MCF 10A (cell line): ENCODE measurements at regions not wholly inside any gene's neighbourhood (a gene's known extent, or its start where the extent isn't known, plus 50 kb on each side); places are given as distances from the start of the nearest gene placed in this dataset.
A peak's percentile ranks its signal among the peaks of the same experiment; 100 is the strongest.

Experiments used
- BruUV-seq: library from RNA; stranded (reverse); fragments of 400-500 nt; replicated peaks from 2 replicates; lab custom pipeline; 2021; lab: Mats Ljungman, UMichigan
- CTCF ChIA-PET: fragments of 300-600 bp; sonication (Branson Sonifier 250); formaldehyde crosslinking; extraction: SDS; loops from one replicate; lab custom pipeline; 2021; ENCODE audit warnings: antibody characterized with exemption, inconsistent platforms; lab: Yijun Ruan, JAX
- POLR2A ChIA-PET: fragments of 300-600, 350-650 bp; sonication (Branson Sonifier 250); formaldehyde crosslinking; extraction: SDS; loops from one replicate; lab custom pipeline; 2020; ENCODE audit warnings: antibody characterized with exemption, inconsistent platforms; lab: Yijun Ruan, JAX
- DNase-seq: peaks from one replicate; pipeline ENCODE4 v3.0.0-alpha.2; 2018; ENCODE audit not compliant: unreplicated experiment
- H3K27ac Mint-ChIP-seq: one replicate; pipeline ENCODE4 v1.8.0; 2022; ENCODE audit warnings: mild to moderate bottlenecking, low read depth, mixed read lengths; ENCODE audit not compliant: unreplicated experiment
- H3K27me3 Mint-ChIP-seq: one replicate; pipeline ENCODE4 v1.8.0; 2022; ENCODE audit warnings: mixed read lengths; ENCODE audit not compliant: insufficient read depth, unreplicated experiment
- H3K36me3 Mint-ChIP-seq: one replicate; pipeline ENCODE4 v1.8.0; 2022; ENCODE audit warnings: mild to moderate bottlenecking, moderate library complexity, mixed read lengths; ENCODE audit not compliant: insufficient read depth, unreplicated experiment
- H3K4me1 Mint-ChIP-seq: one replicate; pipeline ENCODE4 v1.8.0; 2022; ENCODE audit warnings: mixed read lengths; ENCODE audit not compliant: insufficient read depth, unreplicated experiment
- H3K4me3 Mint-ChIP-seq: one replicate; pipeline ENCODE4 v1.8.0; 2022; ENCODE audit warnings: mild to moderate bottlenecking, moderate library complexity, mixed read lengths; ENCODE audit not compliant: unreplicated experiment
- H3K9me3 Mint-ChIP-seq: one replicate; pipeline ENCODE4 v1.8.0; 2022; ENCODE audit warnings: mixed read lengths; ENCODE audit not compliant: unreplicated experiment
- CTCF ChIP-seq: fragments of 200-600 bp; IDR thresholded peaks from one replicate; pipeline ENCODE4 v1.8.0; 2022; ENCODE audit warnings: antibody characterized with exemption, mild to moderate bottlenecking; ENCODE audit not compliant: unreplicated experiment
- intact Hi-C: fragments of 100-400 bp; cut with micrococcal nuclease; formaldehyde crosslinking; loops from 2 replicates; pipeline ENCODE4 v1.14.1; 2022

GRCh38 chr20:22791396-22791795 lies 207.0 kb upstream of the FOXA2 start:
- H3K4me1 Mint-ChIP-seq = peaks cover 32% of the 10 kb centered on the region
- no peak overlapping the region for H3K4me3 Mint-ChIP-seq
- H3K36me3 Mint-ChIP-seq = no peaks in the 10 kb centered on the region
- no peaks in the 10 kb centered on the region for H3K27me3 Mint-ChIP-seq
- ChIA-PET POLR2A (interaction anchor here (0.7 to 2.4 kb wide), 5 partner anchors 11 to 567 kb away, joined by 3 to 12 read pairs (median 4); no protein-coding TSS in a partner anchor), CTCF (interaction anchor here (0.6 to 2.6 kb wide), 4 partner anchors 10 to 32 kb away, joined by 3 to 15 read pairs (median 5); no protein-coding TSS in a partner anchor)
- no peaks in the 10 kb centered on the region for H3K9me3 Mint-ChIP-seq
- no TSS peak for BruUV-seq
- no peak for DNase-seq
- H3K27ac Mint-ChIP-seq = no peak overlapping the region
- intact Hi-C loops = no loop called here
- TF ChIP-seq CTCF = no peak

GRCh38 chr20:22791877-22792525 lies 207.6 kb upstream of the FOXA2 start:
- no TSS peak for BruUV-seq
- Mint-ChIP-seq H3K4me3 (no peak overlapping the region), H3K36me3 (no peaks in the 10 kb centered on the region), H3K27me3 (no peaks in the 10 kb centered on the region), H3K27ac (no peak overlapping the region), H3K9me3 (no peaks in the 10 kb centered on the region), H3K4me1 (peaks cover 35% of the 10 kb centered on the region)
- CTCF ChIA-PET = interaction anchor here (0.7 to 2.6 kb wide), 4 partner anchors 11 to 56 kb away, joined by 3 to 15 read pairs (median 5); no protein-coding TSS in a partner anchor
- intact Hi-C loops = no loop called here
- POLR2A ChIA-PET = interaction anchor here (0.7 to 2.4 kb wide), 4 partner anchors 16 to 566 kb away, joined by 3 to 12 read pairs (median 4); no protein-coding TSS in a partner anchor
- peak; percentile 65 for DNase-seq
- TF ChIP-seq CTCF = no peak

GRCh38 chr20:22794200-22794599 lies 209.8 kb upstream of the FOXA2 start:
- ChIA-PET POLR2A (interaction anchor here (0.7 to 4.2 kb wide), 9 partner anchors 11 to 563 kb away, joined by 3 to 28 read pairs (median 9); partner anchors contain the start of gene NXT1), CTCF (interaction anchor here (0.5 to 3.1 kb wide), 11 partner anchors 12 to 407 kb away, joined by 3 to 9 read pairs (median 4); no protein-coding TSS in a partner anchor)
- H3K4me1 Mint-ChIP-seq = peaks cover 43% of the 10 kb centered on the region

More at GRCh38 chr20:22794200-22794599, 209.8 kb upstream of the FOXA2 start:
- TF ChIP-seq CTCF = no peak
- no peak for DNase-seq
- BruUV-seq = no TSS peak
- intact Hi-C loops = no loop called here
- Mint-ChIP-seq H3K27me3 (no peaks in the 10 kb centered on the region), H3K4me3 (no peak overlapping the region), H3K27ac (peak overlapping the region; percentile 5), H3K36me3 (no peaks in the 10 kb centered on the region), H3K9me3 (no peaks in the 10 kb centered on the region)
